Smooth muscle cell (in vitro differentiated cells): ENCODE measurements at regions not wholly inside any gene's neighbourhood (a gene's known extent, or its start where the extent isn't known, plus 50 kb on each side); places are given as distances from the start of the nearest gene placed in this dataset.

ENCODE experiments used
- DNase-seq: peaks from one replicate; lab custom pipeline; 2025; ENCODE audit not compliant: unreplicated experiment; lab: John Stamatoyannopoulos, UW
- H2AFZ ChIP-seq: fragments of 200-600 bp; sonication (generic); 2 replicates; pipeline ENCODE4 v1.6.0; 2016; ENCODE audit warnings: antibody characterized with exemption, low read depth, mild to moderate bottlenecking
- H3F3A ChIP-seq: fragments of 200-600 bp; sonication (generic); 2 replicates; pipeline ENCODE4 v1.6.0; 2017; ENCODE audit warnings: antibody characterized with exemption, low read depth
- H3K27ac ChIP-seq: fragments of 200-600 bp; sonication (generic); 2 replicates; pipeline ENCODE4 v1.5.1; 2016; ENCODE audit warnings: low read depth, mild to moderate bottlenecking
- H3K27me3 ChIP-seq: fragments of 200-600 bp; sonication (generic); 2 replicates; pipeline ENCODE4 v1.6.1; 2016; ENCODE audit warnings: low read depth, mild to moderate bottlenecking
- H3K36me3 ChIP-seq: fragments of 200-600 bp; sonication (generic); 2 replicates; pipeline ENCODE4 v1.5.1; 2016; ENCODE audit warnings: low read depth
- H3K4me1 ChIP-seq: fragments of 200-600 bp; sonication (generic); 2 replicates; pipeline ENCODE4 v1.5.1; 2016; ENCODE audit warnings: low read depth
- H3K4me2 ChIP-seq: fragments of 200-600 bp; sonication (generic); 2 replicates; pipeline ENCODE4 v1.6.0; 2016; ENCODE audit warnings: mild to moderate bottlenecking
- H3K4me3 ChIP-seq: fragments of 200-600 bp; sonication (generic); 2 replicates; pipeline ENCODE4 v1.5.1; 2016; ENCODE audit warnings: mild to moderate bottlenecking
- H3K79me2 ChIP-seq: fragments of 200-600 bp; sonication (generic); 2 replicates; pipeline ENCODE4 v1.6.0; 2016; ENCODE audit warnings: low read depth, mild to moderate bottlenecking
- H3K9ac ChIP-seq: fragments of 200-600 bp; sonication (generic); 2 replicates; pipeline ENCODE4 v1.6.0; 2016; ENCODE audit warnings: low read depth
- H3K9me3 ChIP-seq: fragments of 200-600 bp; sonication (generic); replicated peaks from 2 replicates; pipeline ENCODE4 v1.5.1; 2016; ENCODE audit warnings: low read depth
- H4K20me1 ChIP-seq: fragments of 200-600 bp; sonication (generic); 2 replicates; pipeline ENCODE4 v1.6.0; 2016; ENCODE audit warnings: low read depth
- WGBS: methylation state at CpG from one replicate; pipeline ENCODE4 v1.1.7; 2016; ENCODE audit warnings: low lambda C conversion rate; 5-methylcytosine and 5-hydroxymethylcytosine counted together
- TF ChIP-seq, protein P1 (sequence below): fragments of 200-600 bp; sonication (generic); IDR thresholded peaks from 2 replicates; pipeline ENCODE4 v1.5.1; 2017; ENCODE audit warnings: borderline replicate concordance, mild to moderate bottlenecking, antibody characterized with exemption; ENCODE audit not compliant: insufficient read depth, poor library complexity, severe bottlenecking

DNA sequence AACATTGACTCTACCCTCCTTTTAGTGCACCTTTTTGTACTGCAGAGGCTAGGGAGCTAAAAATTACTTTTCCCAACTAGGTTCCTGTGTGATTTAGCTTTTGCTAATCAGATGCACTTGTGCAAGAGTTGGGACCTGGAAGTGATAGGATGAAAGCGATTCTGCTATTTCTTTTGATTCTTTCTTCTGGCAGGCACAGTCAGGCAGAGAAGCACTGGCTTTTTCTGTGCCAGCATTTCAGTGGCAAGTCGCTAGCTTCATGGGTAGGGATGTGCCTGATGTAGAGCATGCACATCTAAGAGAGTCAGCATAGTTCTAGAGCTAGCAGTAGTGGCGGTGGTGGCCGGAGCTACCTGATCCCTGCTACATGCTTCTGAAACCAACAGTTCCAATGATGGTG is 89.8 kb downstream of the MDH1 start:
- peak overlapping the region; percentile 64 for H3K27ac ChIP-seq
- no peak overlapping the region for H3K9ac ChIP-seq
- no peak overlapping the region for H3K4me2 ChIP-seq
- H3F3A ChIP-seq: no peaks in the 10 kb centered on the region
- H4K20me1 ChIP-seq: no peaks in the 10 kb centered on the region
- H3K36me3 ChIP-seq: no peaks in the 10 kb centered on the region
- H3K4me1 ChIP-seq: no peaks in the 10 kb centered on the region
- H3K27me3 ChIP-seq: no peaks in the 10 kb centered on the region
- H3K4me3 ChIP-seq: no peak overlapping the region
- 69% methylated on average over 4 of the region's 4 CpGs for WGBS
- H3K79me2 ChIP-seq: no peaks in the 10 kb centered on the region
- H2AFZ ChIP-seq: no peak overlapping the region
- TF ChIP-seq, protein P1, sequence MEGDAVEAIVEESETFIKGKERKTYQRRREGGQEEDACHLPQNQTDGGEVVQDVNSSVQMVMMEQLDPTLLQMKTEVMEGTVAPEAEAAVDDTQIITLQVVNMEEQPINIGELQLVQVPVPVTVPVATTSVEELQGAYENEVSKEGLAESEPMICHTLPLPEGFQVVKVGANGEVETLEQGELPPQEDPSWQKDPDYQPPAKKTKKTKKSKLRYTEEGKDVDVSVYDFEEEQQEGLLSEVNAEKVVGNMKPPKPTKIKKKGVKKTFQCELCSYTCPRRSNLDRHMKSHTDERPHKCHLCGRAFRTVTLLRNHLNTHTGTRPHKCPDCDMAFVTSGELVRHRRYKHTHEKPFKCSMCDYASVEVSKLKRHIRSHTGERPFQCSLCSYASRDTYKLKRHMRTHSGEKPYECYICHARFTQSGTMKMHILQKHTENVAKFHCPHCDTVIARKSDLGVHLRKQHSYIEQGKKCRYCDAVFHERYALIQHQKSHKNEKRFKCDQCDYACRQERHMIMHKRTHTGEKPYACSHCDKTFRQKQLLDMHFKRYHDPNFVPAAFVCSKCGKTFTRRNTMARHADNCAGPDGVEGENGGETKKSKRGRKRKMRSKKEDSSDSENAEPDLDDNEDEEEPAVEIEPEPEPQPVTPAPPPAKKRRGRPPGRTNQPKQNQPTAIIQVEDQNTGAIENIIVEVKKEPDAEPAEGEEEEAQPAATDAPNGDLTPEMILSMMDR: no peak
- H3K9me3 ChIP-seq: no peaks in the 10 kb centered on the region
- no peak for DNase-seq

DNA sequence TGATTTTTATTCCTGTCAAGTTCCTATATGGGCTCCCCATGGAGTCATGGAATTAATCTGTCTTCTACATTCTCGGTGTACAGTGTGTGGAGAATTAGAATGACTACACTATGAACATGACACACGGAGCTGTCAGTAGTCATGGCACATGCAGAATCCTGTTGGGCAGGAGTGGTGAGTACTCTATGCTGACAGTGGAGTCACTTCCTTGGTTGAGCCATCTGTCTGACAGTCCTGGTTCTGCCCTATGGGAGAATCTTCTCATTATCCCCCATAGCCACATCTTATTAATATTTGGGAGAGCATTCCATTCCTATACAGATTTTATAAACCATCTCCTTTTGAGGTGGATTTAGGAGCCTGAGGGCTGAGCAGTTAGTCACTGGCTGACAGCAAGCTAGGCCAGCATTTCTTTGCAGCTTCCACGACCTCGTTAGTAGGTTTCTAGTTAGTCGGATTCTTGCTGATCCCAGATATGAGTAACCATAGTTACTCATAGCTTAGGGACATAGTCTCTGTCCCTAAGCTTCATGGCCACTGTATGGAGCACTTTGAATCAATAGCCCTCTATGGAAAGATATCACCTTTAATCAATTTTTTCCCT is 90.6 kb downstream of the MDH1 start:
- Histone ChIP-seq H3K27ac (peak overlapping the region; percentile 64), H3K9me3 (no peaks in the 10 kb centered on the region), H3K4me1 (no peaks in the 10 kb centered on the region), H3K36me3 (no peaks in the 10 kb centered on the region), H4K20me1 (no peaks in the 10 kb centered on the region), H3K79me2 (no peaks in the 10 kb centered on the region), H3K27me3 (no peaks in the 10 kb centered on the region), H3K4me3 (no peak overlapping the region), H3K9ac (no peak overlapping the region), H3F3A (no peaks in the 10 kb centered on the region), H3K4me2 (peak overlapping the region; percentile 38), H2AFZ (no peak overlapping the region)
- DNase-seq: no peak
- TF ChIP-seq, protein P1: no peak
- WGBS: 17% methylated on average over 5 of the region's 5 CpGs

DNA sequence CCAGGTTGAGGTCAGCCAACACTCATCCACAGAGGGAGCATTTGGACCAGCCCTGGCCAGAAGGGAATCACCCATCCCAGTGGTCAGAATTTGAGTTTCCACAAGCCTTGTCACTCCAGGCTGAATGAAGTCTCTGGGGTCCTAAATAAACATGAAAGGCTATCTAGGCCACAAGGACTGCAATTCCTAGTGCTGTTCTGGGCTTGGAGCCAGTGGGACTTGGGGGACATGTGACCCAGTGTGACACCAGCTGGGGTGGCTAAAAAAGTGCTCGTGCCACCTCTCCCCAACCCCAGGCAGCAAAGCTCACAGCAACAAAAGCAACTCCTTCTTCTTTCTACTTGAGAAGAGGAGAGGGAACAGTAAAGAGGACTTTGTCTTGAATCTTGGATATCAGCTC is 91.7 kb downstream of the MDH1 start:
- 94% methylated on average over 1 of the region's 1 CpG for WGBS
- Histone ChIP-seq H3K36me3 (no peaks in the 10 kb centered on the region), H3K4me1 (no peaks in the 10 kb centered on the region)

More for the DNA sequence above, 91.7 kb downstream of the MDH1 start:
- Histone ChIP-seq H3K27me3 (no peaks in the 10 kb centered on the region), H3K79me2 (no peaks in the 10 kb centered on the region), H3K9ac (no peak overlapping the region), H3K4me3 (no peak overlapping the region), H3F3A (no peaks in the 10 kb centered on the region), H4K20me1 (no peaks in the 10 kb centered on the region), H2AFZ (no peak overlapping the region), H3K9me3 (no peaks in the 10 kb centered on the region), H3K4me2 (peak overlapping the region; percentile 32), H3K27ac (no peak overlapping the region)
- no peak for DNase-seq
- TF ChIP-seq, protein P1: no peak
